ENCODE measurements at regions not wholly inside any gene's neighbourhood (a gene's known extent, or its start where the extent isn't known, plus 50 kb on each side); places are given as distances from the start of the nearest gene placed in this dataset.

DNA sequence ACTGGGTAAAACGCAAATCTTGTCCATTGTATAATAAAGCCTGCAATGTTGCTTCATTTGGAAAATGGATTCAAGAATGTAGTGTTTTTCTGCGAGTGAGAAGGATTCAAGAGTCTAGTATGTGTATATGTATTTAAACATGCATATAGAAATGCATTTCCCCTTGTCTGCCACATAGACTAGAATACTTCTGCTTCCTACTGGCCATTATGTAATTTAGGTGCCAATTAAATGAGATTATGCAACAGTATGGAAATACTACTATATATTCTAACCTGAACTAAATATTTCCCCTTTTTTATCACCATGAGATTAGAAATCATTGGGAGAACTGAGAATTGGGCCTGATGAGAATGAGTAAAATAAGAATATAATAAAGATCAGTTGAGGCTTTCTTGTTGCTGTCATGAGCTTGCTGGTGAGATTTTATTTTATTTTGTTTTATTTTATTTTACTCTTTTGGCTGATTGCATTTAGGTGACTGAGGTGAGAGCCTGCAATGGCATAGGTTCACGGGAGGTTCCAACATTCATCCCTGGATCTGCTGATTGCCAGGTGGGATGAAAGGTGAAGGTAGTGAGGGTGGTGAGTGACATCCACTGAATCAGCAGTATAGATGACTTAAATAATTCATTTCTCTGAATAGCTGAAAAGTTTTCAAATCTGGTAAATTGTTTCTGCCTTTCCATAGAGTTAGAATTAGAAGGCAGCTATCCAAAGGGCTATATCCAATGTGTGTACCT, 95.6 kb upstream of the SLC4A4 start:
- no peak overlapping the region for H3K4me3 ChIP-seq (ENCODE audit: low read depth, low read length)
- TF ChIP-seq, protein P1, sequence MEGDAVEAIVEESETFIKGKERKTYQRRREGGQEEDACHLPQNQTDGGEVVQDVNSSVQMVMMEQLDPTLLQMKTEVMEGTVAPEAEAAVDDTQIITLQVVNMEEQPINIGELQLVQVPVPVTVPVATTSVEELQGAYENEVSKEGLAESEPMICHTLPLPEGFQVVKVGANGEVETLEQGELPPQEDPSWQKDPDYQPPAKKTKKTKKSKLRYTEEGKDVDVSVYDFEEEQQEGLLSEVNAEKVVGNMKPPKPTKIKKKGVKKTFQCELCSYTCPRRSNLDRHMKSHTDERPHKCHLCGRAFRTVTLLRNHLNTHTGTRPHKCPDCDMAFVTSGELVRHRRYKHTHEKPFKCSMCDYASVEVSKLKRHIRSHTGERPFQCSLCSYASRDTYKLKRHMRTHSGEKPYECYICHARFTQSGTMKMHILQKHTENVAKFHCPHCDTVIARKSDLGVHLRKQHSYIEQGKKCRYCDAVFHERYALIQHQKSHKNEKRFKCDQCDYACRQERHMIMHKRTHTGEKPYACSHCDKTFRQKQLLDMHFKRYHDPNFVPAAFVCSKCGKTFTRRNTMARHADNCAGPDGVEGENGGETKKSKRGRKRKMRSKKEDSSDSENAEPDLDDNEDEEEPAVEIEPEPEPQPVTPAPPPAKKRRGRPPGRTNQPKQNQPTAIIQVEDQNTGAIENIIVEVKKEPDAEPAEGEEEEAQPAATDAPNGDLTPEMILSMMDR (IDR thresholded peaks at IDR 0.05; ENCODE audit: insufficient read depth, low read length): no peak
- no peak for DNase-seq (ENCODE audit: low read depth)

DNA sequence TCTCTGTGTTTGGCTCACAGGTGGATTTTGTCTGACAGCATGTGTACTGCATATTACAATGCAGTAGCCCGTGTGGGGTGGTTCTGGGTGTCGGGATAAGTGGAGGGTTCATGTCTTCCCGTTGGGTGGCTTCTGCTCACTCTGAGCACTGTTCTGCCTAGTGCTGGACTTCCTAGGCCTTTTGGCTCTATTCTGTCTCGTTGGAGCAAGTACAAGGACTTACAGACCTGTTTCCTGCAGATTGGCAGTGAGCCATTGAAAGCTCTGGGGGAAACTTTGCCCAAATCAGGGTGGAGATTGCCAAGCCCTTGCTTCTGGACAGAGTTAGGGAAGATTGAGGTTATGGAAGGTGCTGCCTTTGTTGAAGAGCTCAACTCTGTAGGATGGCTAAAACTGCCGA, 91.1 kb upstream of the SLC4A4 start:
- H3K4me3 ChIP-seq (ENCODE audit: low read depth, low read length): no peak overlapping the region
- TF ChIP-seq, protein P1 (IDR thresholded peaks at IDR 0.05; ENCODE audit: insufficient read depth, low read length): no peak
- no peak for DNase-seq (ENCODE audit: low read depth)

DNA sequence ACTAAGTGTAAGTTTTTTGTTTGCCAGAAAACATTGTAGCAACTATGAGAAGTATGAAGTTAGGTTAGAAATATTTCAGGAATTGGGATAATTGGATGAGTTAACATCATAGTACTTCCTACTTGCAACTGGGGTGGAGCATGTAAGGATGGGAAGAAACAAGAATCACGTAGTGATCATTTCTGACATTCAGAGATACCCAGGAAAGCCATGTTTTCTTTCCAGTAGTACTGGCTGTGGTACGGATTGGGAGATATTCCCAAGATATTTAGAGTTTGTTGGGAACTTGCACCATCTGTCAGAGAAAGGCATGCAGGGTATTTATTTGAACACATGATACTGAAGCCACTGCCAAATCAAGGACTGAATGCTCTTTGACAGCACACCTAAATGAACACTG, 87.6 kb upstream of the SLC4A4 start:
- H3K4me3 ChIP-seq (ENCODE audit: low read depth, low read length): no peak overlapping the region
- TF ChIP-seq, protein P1 (IDR thresholded peaks at IDR 0.05; ENCODE audit: insufficient read depth, low read length): no peak
- peak; percentile 62 for DNase-seq (ENCODE audit: low read depth)

DNA sequence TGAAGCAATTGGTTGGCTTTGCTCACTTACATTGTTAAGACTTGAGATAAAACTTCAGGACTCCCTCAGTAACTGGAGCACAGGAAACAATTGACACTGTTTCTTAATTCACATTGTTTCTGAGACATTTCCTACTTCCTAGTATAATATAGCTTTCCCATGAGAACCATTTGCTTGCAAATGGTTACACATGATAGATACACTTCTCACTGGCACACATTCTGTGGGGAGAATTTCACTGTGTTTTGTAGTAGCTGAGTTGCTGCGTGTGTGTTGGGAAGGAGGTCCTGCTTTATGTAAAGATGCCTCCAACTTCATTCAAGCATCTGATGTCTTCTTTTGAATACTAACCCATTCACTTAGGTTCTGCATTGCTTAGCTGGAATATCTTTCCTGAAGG, 85.3 kb upstream of the SLC4A4 start:
- no peak overlapping the region for H3K4me3 ChIP-seq (ENCODE audit: low read depth, low read length)
- peak; percentile 30 for DNase-seq (ENCODE audit: low read depth)
- TF ChIP-seq, protein P1 (IDR thresholded peaks at IDR 0.05; ENCODE audit: insufficient read depth, low read length): no peak

DNA sequence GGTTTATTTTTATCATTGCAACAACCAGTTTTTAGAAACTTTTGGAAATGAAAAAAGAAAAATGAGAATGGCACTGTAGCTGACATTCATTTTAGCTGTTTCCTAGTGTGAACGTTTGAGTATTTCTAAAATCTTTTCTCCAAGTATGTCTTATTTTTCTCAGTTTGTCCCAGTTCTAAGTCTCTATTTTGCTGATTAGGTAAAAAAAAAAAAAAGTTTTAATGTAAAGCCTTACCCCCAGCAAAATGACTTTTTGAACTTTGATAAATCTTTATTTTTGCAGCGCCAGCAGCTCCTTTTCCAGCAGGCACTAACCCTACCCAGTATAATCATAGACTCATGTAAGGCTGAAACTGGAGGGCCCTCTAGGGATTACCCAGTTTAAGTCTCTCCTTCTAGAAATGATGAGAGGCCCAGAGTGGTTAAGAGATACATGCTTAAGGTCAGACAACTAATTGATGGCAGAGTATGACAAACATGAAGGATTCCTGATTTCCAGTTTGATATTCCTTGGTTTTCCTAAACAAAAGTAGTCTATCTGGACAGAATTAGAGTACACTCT, 84.3 kb upstream of the SLC4A4 start:
- H3K4me3 ChIP-seq (ENCODE audit: low read depth, low read length): no peak overlapping the region
- TF ChIP-seq, protein P1 (IDR thresholded peaks at IDR 0.05; ENCODE audit: insufficient read depth, low read length): no peak
- DNase-seq (ENCODE audit: low read depth): peak; percentile 19

DNA sequence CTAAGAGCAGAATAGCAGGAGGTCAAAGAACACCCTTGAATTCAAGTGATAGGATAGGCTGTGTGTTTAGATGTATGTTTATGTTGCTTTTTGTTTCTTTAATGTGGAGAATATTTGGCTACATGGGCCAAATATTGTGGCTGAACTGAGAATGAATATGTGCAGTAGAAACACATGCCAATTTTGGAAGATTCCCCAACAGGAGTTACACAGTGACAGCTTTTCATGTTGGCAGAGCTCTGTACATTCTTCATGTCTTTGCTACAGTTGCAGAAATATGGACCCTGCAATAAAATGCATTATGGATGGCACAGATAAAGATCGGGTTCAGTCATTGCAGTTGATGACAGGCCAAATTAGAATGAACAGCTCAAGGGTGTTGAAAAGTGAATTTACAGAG, 82.8 kb upstream of the SLC4A4 start:
- H3K4me3 ChIP-seq (ENCODE audit: low read depth, low read length): no peak overlapping the region
- no peak for DNase-seq (ENCODE audit: low read depth)

More for the DNA sequence above, 82.8 kb upstream of the SLC4A4 start:
- TF ChIP-seq, protein P1 (IDR thresholded peaks at IDR 0.05; ENCODE audit: insufficient read depth, low read length): no peak
